SKM-1 (cell line): ENCODE measurements at regions not wholly inside any gene's neighbourhood (a gene's known extent, or its start where the extent isn't known, plus 50 kb on each side); places are given as distances from the start of the nearest gene placed in this dataset.

Experiments used
- DNase-seq: peaks from one replicate; lab custom pipeline; 2025; ENCODE audit not compliant: unreplicated experiment; lab: John Stamatoyannopoulos, UW

- DNase-seq, result no peak
These were observed 107.2 kb upstream of the SASH1 start for GRCh38 chr6:148235446-148235845.

- DNase-seq, result no peak
These were observed 103.9 kb upstream of the SASH1 start for GRCh38 chr6:148238713-148239112.

DNA sequence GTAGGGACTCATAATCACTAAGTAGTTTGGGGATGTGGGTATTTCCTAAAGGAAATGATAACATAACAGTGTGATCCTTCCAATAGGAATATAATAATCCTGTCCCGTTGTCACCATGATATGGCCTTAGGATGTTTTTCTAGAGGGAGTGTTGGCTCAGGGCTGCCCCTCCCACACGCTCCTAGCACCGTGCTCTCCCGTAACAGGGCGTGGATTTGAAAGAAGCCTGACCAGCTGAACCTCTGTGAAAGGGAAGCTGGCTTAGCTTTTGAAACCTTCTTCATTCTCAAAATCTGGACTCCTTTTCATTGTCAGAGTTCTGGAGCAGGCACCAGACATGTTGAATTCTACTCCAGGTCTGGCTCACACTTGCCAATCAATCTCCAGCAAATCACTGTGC, 103.4 kb upstream of the SASH1 start:
- DNase-seq, result no peak

DNA sequence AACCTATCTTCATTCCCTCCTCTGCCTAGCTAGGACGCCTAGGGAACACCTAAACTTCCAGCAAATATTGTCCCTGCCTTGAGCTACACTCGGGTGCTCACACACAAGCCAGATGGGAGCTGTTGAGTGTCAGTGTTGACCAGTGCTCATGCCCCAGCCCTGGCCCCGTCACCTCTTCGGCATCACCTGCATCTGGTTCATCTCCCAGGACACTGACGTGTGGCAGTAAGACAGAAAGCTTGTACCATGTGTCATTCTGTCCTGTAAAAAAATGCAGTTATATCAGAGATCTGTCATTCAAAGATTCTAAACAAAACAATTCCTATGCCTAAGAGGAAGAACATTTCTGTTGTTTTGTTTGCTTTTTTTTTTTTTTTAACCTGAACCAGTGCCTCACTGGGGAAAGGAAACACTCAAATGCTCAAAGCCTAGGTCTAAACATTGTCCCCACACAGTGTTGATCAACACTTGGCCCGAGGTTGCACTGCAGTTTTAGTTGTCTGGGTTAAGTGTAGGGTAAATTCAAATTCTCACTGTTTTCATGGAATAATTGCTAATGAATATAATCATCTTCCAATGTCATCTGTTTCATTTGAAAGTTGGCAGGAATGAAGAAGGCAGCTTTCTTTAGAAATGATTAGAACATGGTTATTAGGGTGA, 102.7 kb upstream of the SASH1 start:
- DNase-seq, result no peak

GRCh38 chr6:148240461-148240840, 102.2 kb upstream of the SASH1 start:
- no peak for DNase-seq

GRCh38 chr6:148240861-148241477, 101.7 kb upstream of the SASH1 start:
- no peak for DNase-seq

DNA sequence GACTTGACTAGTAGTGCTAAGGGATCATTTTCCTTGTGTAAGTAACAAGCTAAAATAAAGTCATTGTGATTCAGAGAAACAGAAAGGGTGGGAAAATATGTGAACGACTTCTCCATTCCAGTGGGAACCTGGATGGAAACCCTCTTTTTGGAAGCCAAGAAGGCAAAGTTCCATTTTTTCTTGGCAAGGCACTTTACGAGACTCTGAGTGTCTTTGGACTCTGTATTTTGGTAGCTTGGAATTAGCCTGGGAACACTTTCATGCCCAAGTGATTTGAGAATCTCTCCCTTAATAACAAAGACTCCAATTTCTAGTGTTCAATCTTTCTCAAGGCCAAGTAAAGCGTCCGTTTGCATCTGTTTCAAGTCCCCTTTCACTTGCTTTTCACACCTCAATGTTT, 100.5 kb upstream of the SASH1 start:
- DNase-seq, result no peak

GRCh38 chr6:148244217-148244935, 98.3 kb upstream of the SASH1 start:
- no peak for DNase-seq

DNA sequence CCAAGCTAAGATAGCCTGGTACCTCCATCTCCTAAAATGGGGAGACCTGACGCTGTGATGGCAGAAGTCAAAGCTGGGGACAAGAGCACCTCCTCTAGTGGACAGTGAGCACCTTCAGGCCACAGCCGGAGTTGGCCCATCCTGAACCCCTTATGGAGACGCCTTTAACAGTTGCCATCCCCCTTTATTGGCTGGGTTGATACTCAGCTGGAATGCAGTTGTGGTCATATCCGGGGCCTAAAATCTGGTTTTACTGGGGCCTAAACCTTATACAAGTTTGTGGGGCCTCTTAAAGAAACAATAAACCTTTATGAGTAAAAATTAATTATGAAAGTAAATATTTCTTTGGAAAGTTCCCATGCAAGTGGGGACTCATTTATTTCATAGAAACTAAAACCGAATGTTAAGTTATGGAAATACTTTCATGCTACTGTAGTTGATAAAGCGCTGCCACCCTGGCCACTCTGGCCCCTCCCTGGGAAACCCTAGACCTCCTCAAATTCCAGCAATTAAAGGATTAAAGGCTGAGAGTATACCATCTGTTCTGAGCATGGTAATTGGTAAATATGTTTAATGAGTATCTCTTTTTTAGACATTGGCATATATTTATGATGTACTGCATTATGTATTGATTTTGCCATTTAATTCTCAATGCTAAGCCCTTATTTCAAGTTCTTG, 95.1 kb upstream of the SASH1 start:
- no peak for DNase-seq

- no peak for DNase-seq
These were observed 93.5 kb upstream of the SASH1 start for GRCh38 chr6:148249160-148249559.

DNA sequence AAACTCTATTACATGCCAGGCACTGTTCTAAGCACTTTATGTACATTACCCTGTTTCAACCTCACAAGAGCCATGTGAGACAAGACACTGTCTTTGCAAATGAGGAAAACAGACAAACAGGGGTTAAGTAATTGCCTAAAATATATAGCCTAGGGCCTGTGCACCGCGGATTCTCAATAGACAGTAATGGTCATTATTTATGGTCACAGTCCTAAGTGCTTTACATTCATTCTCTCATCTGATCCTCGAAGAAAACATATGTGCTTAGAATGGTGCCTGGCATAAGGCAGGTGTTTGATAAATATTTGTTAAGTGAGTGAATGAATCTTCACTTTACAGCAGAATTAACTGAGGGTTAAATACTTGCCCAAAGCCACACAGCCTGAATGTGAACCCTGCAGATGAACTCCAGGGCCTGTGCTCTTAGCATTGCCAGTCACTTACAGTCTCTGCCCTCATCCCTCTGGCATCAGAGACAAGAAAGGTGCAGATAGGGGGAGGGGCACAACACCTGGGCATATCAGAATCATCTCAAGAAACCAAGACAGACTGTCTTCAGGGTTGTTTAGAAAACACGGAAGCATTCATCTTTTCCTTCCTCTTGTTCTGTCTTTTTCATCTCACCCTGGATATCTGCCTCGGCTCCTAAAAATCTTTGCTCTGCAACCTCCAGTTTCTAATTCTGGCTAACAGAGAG, 92.8 kb upstream of the SASH1 start:
- DNase-seq, result no peak

- DNase-seq, result no peak
These were observed 91.5 kb upstream of the SASH1 start for GRCh38 chr6:148250975-148251685.

GRCh38 chr6:148251891-148252290, 90.7 kb upstream of the SASH1 start:
- no peak for DNase-seq

DNA sequence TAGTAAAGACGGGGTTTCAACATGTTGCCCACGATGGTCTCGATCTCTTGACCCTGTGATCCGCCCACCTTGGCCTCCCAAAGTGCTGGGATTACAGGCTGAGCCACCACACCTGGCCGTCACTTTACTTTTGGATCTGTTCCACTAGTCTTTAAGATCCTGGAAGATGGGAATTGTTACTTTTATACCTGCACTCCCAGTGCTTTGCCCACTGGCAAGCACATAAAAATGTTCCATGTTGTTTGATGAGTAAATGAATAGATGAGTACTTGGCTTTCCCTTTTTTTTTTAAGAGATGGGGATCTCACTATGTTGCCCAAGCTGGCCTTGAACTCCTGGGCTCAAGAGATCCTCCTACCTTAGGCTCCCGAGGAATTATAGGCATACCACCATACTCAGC, 84.8 kb upstream of the SASH1 start:
- DNase-seq, result no peak

GRCh38 chr6:148258868-148259267, 83.8 kb upstream of the SASH1 start:
- DNase-seq, result no peak

DNA sequence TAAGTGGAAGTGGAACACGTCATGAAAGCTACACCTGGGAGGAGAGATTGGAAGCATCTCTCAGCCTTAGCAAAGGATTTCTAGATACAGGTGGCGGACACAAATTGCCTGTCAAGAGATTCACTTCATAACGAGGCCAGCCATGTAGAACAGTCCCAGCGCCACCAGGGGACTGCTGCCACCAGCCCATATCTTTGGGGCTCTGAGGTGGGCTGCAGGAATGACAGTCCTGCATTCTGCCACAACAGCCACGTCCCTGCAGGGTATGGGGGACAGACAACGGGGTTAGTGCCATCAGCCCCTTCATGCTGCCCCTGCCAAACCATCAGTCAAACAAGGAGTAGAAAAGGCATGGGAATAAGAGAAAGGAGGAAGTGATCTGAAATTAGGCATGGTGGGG, 81.2 kb upstream of the SASH1 start:
- no peak for DNase-seq

GRCh38 chr6:148263010-148263409, 79.6 kb upstream of the SASH1 start:
- no peak for DNase-seq

- no peak for DNase-seq
These were observed 78.7 kb upstream of the SASH1 start for GRCh38 chr6:148263961-148264360.

- no peak for DNase-seq
These were observed 77.6 kb upstream of the SASH1 start for GRCh38 chr6:148265054-148265453.

DNA sequence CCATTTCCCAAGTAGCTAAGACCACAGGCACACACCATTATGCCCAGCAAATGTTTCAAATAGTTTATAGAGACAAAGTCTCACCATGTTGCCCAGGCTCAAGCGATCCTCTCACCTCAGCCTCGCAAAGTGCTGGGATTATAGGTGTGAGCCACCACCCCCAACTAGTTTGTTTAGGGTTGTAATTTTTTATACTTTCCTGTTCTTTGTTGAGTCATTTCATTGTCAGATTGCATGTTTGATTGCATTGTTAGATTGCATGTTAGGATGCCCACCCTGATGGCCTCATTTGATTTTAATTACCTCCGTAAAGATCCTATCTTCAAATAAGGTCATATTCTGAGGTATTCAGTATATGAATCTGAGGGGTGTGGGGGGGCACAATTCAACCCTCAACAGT, 73.3 kb upstream of the SASH1 start:
- DNase-seq, result no peak
